ENCODE measurements at regions not wholly inside any gene's neighbourhood (a gene's known extent, or its start where the extent isn't known, plus 50 kb on each side); places are given as distances from the start of the nearest gene placed in this dataset.

GRCh38 chr4:14653338-14653737 is 348.9 kb upstream of the CPEB2 start:
- DNase-seq (no peak), ATAC-seq (no peak)
- H3K9me3 ChIP-seq: no peaks in the 10 kb centered on the region
- no peak overlapping the region for H3K4me3 ChIP-seq
- H3K27ac ChIP-seq: no peak overlapping the region
- in situ Hi-C loops (cut with MboI; ENCODE audit: low sequenced_read_pairs in 4 of 4): no loop called here
- intact Hi-C loops (cut with DNase I; ENCODE audit: low total_unique reads): no loop called here
- H3K4me1 ChIP-seq: no peaks in the 10 kb centered on the region
- no peaks in the 10 kb centered on the region for H3K36me3 ChIP-seq
- H3K27me3 ChIP-seq: no peaks in the 10 kb centered on the region
- TF ChIP-seq CTCF (IDR thresholded peaks at IDR 0.05 in 4 of 5, conservative IDR thresholded peaks at IDR 0.05 in 1 of 5) (no peak), POLR2A (IDR thresholded peaks at IDR 0.05) (no peak)

GRCh38 chr4:14659286-14659685 is 343.0 kb upstream of the CPEB2 start:
- no peak for DNase-seq
- in situ Hi-C loops (cut with MboI; ENCODE audit: low sequenced_read_pairs in 4 of 4): no loop called here
- Histone ChIP-seq H3K36me3 (no peaks in the 10 kb centered on the region), H3K27ac (no peak overlapping the region), H3K4me1 (no peaks in the 10 kb centered on the region), H3K4me3 (no peak overlapping the region), H3K9me3 (no peaks in the 10 kb centered on the region), H3K27me3 (no peaks in the 10 kb centered on the region)
- ATAC-seq: no peak
- intact Hi-C loops (cut with DNase I; ENCODE audit: low total_unique reads): no loop called here
- TF ChIP-seq POLR2A (IDR thresholded peaks at IDR 0.05) (no peak), CTCF (IDR thresholded peaks at IDR 0.05 in 4 of 5, conservative IDR thresholded peaks at IDR 0.05 in 1 of 5) (no peak)

- Histone ChIP-seq H3K4me3 (no peak overlapping the region), H3K9me3 (no peaks in the 10 kb centered on the region), H3K4me1 (no peaks in the 10 kb centered on the region), H3K27me3 (no peaks in the 10 kb centered on the region), H3K36me3 (no peaks in the 10 kb centered on the region), H3K27ac (no peak overlapping the region)
- intact Hi-C loops (cut with DNase I; ENCODE audit: low total_unique reads): no loop called here
- TF ChIP-seq CTCF (IDR thresholded peaks at IDR 0.05 in 4 of 5, conservative IDR thresholded peaks at IDR 0.05 in 1 of 5) (no peak), POLR2A (IDR thresholded peaks at IDR 0.05) (no peak)
- ATAC-seq: no peak
- no peak for DNase-seq
- in situ Hi-C loops (cut with MboI; ENCODE audit: low sequenced_read_pairs in 4 of 4): no loop called here
Measured at GRCh38 chr4:14667624-14668151, 334.6 kb upstream of the CPEB2 start.

- Histone ChIP-seq H3K4me1 (no peaks in the 10 kb centered on the region), H3K9me3 (no peaks in the 10 kb centered on the region), H3K27me3 (no peaks in the 10 kb centered on the region), H3K36me3 (no peaks in the 10 kb centered on the region), H3K4me3 (no peak overlapping the region), H3K27ac (no peak overlapping the region)
- intact Hi-C loops (cut with DNase I; ENCODE audit: low total_unique reads) (no loop called here), in situ Hi-C loops (cut with MboI; ENCODE audit: low sequenced_read_pairs in 4 of 4) (no loop called here)
- no peak for ATAC-seq
- TF ChIP-seq POLR2A (IDR thresholded peaks at IDR 0.05) (no peak), CTCF (IDR thresholded peaks at IDR 0.05 in 4 of 5, conservative IDR thresholded peaks at IDR 0.05 in 1 of 5) (no peak)
- no peak for DNase-seq
Measured at GRCh38 chr4:14668296-14668695, 334.0 kb upstream of the CPEB2 start.

- intact Hi-C loops (cut with DNase I; ENCODE audit: low total_unique reads) (no loop called here), in situ Hi-C loops (cut with MboI; ENCODE audit: low sequenced_read_pairs in 4 of 4) (no loop called here)
- ATAC-seq (no peak), DNase-seq (no peak)
- Histone ChIP-seq H3K4me3 (no peak overlapping the region), H3K4me1 (no peaks in the 10 kb centered on the region), H3K27ac (no peak overlapping the region), H3K27me3 (no peaks in the 10 kb centered on the region), H3K36me3 (no peaks in the 10 kb centered on the region), H3K9me3 (no peaks in the 10 kb centered on the region)
- TF ChIP-seq POLR2A (IDR thresholded peaks at IDR 0.05): no peak
- TF ChIP-seq CTCF (IDR thresholded peaks at IDR 0.05 in 4 of 5, conservative IDR thresholded peaks at IDR 0.05 in 1 of 5): no peak
Measured at GRCh38 chr4:14669371-14669770, 332.9 kb upstream of the CPEB2 start.

Data from gastrocnemius medialis (tissue), 4 donors.